Fibroblast of the aortic adventitia (primary cell): ENCODE measurements at regions not wholly inside any gene's neighbourhood (a gene's known extent, or its start where the extent isn't known, plus 50 kb on each side); places are given as distances from the start of the nearest gene placed in this dataset.

Experiments used
- DNase-seq: peaks from one replicate; pipeline ENCODE4 v3.0.0-alpha.2; 2010; ENCODE audit warnings: low read depth
- H3K4me3 ChIP-seq: 2 replicates; pipeline ENCODE4 v1.5.1; 2011; ENCODE audit warnings: low read depth, mild to moderate bottlenecking, control low read depth, low read length, moderate library complexity
- TF ChIP-seq, protein P1 (sequence below): IDR thresholded peaks from 2 replicates; pipeline ENCODE4 v1.5.1; 2011; ENCODE audit warnings: mild to moderate bottlenecking, low read length, control low read depth, inconsistent platforms; ENCODE audit not compliant: insufficient read depth

DNA sequence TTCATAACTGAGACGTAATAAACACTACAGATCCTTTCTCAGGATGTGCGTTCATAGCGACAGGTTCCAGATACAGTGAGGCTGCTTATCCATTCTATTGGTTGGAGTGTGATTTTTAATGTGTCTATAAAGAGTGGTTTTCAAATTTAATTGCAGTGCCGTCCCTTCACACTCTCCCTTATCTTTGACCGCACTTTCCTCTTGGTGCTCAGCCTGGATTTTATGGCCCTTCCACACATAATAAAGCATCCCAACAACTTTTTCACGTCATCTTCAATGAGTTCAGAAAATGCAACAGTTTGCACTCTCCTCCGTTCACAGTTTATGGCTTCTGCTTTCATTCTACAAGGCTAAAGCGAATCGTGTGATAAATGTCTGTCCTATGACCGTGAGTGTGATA, 1209.9 kb downstream of the BCL11B start:
- H3K4me3 ChIP-seq: no peak overlapping the region
- no peak for DNase-seq
- TF ChIP-seq, protein P1, sequence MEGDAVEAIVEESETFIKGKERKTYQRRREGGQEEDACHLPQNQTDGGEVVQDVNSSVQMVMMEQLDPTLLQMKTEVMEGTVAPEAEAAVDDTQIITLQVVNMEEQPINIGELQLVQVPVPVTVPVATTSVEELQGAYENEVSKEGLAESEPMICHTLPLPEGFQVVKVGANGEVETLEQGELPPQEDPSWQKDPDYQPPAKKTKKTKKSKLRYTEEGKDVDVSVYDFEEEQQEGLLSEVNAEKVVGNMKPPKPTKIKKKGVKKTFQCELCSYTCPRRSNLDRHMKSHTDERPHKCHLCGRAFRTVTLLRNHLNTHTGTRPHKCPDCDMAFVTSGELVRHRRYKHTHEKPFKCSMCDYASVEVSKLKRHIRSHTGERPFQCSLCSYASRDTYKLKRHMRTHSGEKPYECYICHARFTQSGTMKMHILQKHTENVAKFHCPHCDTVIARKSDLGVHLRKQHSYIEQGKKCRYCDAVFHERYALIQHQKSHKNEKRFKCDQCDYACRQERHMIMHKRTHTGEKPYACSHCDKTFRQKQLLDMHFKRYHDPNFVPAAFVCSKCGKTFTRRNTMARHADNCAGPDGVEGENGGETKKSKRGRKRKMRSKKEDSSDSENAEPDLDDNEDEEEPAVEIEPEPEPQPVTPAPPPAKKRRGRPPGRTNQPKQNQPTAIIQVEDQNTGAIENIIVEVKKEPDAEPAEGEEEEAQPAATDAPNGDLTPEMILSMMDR: no peak

DNA sequence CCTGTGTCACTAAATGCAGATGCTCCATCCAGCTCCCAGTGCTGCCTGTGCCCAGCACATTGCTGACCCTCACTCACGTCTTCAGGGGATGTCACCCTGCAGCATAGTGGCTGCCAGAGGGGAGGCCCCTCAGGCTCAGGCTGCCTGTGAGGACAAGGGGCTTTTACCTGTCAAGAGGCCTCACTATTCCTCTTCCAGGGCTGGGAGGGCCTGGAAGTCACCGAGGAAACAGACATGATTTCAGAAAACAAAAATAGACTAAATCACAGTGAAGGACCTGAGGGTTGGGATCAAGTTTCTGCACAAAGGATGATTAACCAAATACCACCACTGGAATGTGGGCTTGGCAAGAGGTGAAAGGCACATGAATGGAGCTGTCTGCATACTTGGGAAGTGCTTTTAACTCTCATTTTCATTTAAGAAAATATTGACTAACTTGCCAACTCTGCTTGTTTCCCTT, 1202.3 kb downstream of the BCL11B start:
- DNase-seq: no peak
- TF ChIP-seq, protein P1: no peak
- H3K4me3 ChIP-seq: no peak overlapping the region

DNA sequence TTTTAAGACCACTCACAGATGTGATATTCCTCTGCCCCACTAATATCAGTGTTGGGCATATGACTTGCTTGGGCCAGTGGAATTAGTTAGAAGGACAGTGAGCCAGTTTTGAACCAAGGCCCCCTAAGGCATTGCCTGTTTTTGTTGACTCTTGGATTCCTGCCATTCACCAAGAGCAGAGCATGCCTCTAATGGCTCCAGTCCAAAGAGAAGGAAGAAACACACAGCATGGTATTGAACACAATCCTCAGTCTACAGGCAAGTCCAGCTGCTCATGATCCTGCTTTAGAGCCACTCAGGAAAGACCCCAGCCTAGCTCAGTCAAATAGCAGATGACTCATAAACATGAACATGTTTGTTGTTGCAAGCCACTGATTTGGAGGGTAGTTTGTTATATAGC, 1201.5 kb downstream of the BCL11B start:
- TF ChIP-seq, protein P1: no peak
- H3K4me3 ChIP-seq: no peak overlapping the region
- no peak for DNase-seq

DNA sequence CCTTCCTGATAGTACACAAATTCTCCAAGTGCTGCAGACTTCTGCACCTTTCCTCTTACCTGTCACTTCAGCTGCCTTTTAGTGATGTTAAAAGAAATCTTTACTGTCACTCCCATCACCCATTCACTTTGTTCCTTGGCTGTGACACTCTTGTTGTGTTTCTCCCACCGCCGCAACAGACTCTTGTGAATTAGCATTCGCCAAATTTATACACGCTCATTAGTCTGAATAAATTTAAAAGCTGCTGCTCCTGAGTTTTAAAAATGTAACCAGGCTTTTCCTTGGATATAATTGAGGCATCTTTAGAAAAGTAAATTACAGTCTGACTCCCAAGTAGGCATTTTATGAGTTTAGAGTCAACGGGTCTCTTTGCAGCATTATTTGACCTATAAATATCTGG, 1197.9 kb downstream of the BCL11B start:
- TF ChIP-seq, protein P1: no peak
- H3K4me3 ChIP-seq: no peak overlapping the region
- DNase-seq: no peak

DNA sequence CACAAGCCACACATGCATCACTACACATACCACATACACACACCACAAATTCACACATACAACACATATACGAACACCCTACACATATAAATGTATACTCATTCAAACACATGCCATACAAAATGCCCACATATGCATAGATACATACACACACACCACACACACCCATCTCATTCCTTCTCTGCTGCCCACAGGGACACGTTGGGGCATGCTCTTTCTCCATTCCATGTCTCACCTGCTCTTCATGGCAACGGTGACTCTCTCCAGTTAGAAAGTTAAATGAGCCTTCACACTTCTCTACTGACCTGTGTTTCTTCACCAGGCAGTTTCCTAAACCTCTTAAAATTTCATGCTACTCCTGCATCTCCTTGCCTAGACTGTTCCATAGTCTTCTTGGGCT, 1194.8 kb downstream of the BCL11B start:
- TF ChIP-seq, protein P1: no peak
- no peak overlapping the region for H3K4me3 ChIP-seq
- DNase-seq: no peak

DNA sequence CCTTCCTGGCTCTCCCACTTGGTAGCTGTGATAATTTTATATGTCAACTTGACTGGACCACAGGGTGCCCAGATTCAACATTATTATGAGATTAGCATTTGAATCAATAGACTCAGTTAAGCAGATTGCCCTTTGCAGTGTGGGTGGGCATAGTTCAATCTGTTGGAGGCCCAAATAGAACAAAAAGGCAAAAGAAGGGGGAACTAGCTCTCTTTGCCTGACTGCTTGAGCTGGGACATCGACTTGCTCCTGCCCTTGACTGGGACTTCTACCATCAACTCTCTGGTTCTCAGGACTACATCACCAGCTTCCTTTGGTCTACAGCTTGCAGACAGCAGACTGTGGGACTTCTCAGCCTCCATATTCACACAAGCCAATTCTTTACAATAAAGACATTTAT, 1189.2 kb downstream of the BCL11B start:
- H3K4me3 ChIP-seq: no peak overlapping the region
- DNase-seq: no peak
- TF ChIP-seq, protein P1: no peak

DNA sequence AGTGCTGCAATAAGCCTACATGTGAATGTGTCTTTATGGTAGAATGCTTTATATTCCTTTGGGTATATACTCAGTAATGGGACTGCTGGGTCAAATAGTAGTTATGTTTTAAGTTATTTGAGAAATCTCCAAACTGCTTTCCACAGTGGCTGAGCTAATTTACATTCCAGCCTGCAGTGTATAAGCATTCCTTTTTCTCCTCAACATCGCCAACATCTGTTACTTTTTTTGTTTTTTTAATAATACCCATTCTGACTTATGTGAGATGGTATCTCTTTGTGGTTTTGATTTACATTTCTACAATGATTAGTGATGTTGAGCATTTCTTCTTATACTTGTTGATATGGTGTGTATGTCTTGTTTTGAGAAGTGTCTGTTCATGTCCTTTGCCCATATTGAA, 1186.2 kb downstream of the BCL11B start:
- DNase-seq: no peak
- TF ChIP-seq, protein P1: no peak
- H3K4me3 ChIP-seq: no peak overlapping the region
